ENCODE measurements at regions not wholly inside any gene's neighbourhood (a gene's known extent, or its start where the extent isn't known, plus 50 kb on each side); places are given as distances from the start of the nearest gene placed in this dataset.

DNA sequence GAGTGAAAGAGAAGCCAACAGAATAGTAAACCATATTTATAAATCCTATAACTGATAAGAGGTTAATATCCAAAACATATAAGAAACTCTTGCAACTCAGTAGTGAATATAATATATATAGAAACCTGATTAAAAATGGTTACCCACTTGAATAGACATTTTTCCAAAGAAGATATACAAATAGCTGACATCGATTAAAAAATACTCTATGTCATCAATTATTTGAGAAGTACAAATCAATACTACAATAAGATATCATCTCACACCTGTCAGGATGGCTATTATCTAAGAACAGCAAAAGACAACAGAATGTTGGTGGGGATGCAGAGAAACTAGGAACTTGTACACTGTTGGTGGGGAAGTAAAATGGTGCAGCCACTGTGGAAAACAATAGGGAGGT is 254.4 kb downstream of the PPARGC1A start:
- H3K4me1 ChIP-seq (ENCODE audit: insufficient read depth, low read length): no peaks in the 10 kb centered on the region
- no peak overlapping the region for H2AFZ ChIP-seq (ENCODE audit: low read depth, low read length)
- H3K4me3 ChIP-seq (ENCODE audit: low read length): no peak overlapping the region
- H3K9me3 ChIP-seq (ENCODE audit: low read length): no peaks in the 10 kb centered on the region
- H3K27me3 ChIP-seq (ENCODE audit: insufficient read depth, low read length): no peaks in the 10 kb centered on the region
- H3K36me3 ChIP-seq (ENCODE audit: insufficient read depth, low read length): no peaks in the 10 kb centered on the region

DNA sequence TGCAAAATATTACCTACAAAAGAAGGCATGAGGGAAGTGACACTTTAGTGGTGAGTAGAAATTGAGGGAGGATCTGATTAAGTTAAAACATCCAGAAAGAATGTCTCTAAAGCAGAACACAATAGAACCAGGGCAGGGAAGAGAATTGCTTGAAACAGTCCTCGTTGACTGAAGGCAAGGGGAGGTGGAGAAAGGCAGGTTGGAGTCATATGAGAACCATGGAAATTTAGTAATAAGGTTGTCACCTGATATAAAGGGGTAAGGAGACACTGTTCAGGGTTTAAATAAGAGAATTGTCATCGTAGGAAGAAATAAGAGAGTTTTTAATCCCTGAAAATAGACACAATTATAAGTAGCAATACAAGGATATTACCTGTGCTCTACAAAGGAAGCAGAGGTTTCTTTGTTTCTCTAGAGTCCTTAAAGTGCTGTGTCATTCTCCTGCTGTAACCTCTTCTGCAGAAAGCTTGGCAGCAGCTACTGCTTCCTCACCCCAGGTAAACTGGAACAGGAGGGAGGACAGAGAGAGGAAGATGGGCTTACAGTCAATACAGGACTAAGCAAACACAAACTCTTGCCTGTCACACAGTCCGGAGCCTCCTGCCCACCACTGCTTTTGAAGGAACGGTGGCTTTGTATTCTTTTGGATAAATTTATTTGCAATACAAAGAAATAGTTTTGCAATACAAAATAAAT is 258.4 kb downstream of the PPARGC1A start:
- no peak overlapping the region for H3K4me3 ChIP-seq (ENCODE audit: low read length)
- H3K36me3 ChIP-seq (ENCODE audit: insufficient read depth, low read length): no peaks in the 10 kb centered on the region
- no peaks in the 10 kb centered on the region for H3K27me3 ChIP-seq (ENCODE audit: insufficient read depth, low read length)
- H3K4me1 ChIP-seq (ENCODE audit: insufficient read depth, low read length): no peaks in the 10 kb centered on the region
- no peaks in the 10 kb centered on the region for H3K9me3 ChIP-seq (ENCODE audit: low read length)
- no peak overlapping the region for H2AFZ ChIP-seq (ENCODE audit: low read depth, low read length)

DNA sequence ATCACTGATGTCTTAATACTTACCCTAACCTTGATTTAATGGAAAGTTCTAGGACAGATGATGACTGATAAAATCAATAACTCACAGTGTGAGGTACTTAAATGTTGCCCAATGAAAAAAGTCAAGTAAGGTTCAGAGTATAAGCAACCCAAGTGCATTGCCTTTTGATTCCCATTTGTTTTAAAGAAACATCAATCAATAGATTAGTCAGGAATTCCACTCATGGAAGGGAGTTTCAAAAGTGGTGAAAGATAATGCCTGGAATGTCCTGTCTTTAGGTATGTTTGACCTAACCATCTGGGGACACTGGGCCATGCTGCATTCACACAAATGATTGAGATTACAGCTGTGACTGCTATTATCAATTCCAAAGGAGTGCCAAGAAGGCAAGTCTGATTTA is 259.7 kb downstream of the PPARGC1A start:
- H3K4me1 ChIP-seq (ENCODE audit: insufficient read depth, low read length): no peaks in the 10 kb centered on the region
- no peaks in the 10 kb centered on the region for H3K9me3 ChIP-seq (ENCODE audit: low read length)
- H2AFZ ChIP-seq (ENCODE audit: low read depth, low read length): no peak overlapping the region
- no peaks in the 10 kb centered on the region for H3K36me3 ChIP-seq (ENCODE audit: insufficient read depth, low read length)
- no peaks in the 10 kb centered on the region for H3K27me3 ChIP-seq (ENCODE audit: insufficient read depth, low read length)
- H3K4me3 ChIP-seq (ENCODE audit: low read length): no peak overlapping the region

DNA sequence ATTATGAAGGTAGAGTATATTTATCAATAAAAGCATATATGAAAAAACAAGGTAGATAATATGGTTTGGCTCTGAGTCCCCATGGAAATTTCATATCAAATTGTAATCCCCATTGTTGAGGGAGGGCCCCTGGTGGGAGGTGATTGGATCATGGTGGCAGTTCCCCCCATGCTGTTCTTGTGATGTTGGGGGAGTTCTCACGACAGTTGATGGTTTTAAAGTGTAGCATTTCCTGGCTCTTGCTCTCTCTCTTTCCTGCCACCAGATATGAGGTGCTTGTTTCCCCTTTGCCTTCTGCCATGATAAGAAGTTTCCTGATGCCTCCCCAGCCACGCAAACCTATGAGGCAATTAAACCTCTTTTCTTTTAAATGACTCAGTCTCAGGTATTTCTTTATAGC is 260.4 kb downstream of the PPARGC1A start:
- Histone ChIP-seq H3K4me3 (ENCODE audit: low read length) (no peak overlapping the region), H3K4me1 (ENCODE audit: insufficient read depth, low read length) (no peaks in the 10 kb centered on the region), H3K36me3 (ENCODE audit: insufficient read depth, low read length) (no peaks in the 10 kb centered on the region), H3K27me3 (ENCODE audit: insufficient read depth, low read length) (no peaks in the 10 kb centered on the region), H3K9me3 (ENCODE audit: low read length) (no peaks in the 10 kb centered on the region), H2AFZ (ENCODE audit: low read depth, low read length) (no peak overlapping the region)

DNA sequence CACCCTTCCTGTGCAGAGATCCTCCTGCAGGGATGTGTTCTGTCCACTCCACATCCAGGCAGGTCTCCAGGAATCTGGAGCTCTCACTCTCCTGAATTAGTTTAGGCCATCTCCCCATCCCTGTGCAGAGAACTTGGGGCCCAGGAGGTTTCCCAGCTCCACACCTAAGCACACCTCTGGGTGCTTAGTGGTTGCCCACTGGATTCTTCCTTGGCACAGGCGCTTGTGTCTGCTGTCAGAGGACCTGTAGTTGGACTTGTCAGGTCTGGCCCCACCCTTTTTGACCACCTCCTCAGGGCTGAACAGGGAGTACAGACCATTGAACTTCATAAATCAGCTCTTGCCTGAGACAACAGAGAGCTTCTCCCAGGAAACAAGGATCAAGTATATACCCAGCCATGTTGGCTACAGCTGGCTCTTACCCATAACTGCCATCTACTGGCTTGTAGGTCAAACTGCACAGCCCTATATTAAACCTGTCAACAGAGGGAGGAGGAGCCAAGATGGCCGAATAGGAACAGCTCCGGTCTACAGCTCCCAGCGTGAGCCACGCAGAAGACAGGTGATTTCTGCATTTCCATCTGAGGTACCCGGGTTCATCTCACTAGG is 275.5 kb downstream of the PPARGC1A start:
- no peaks in the 10 kb centered on the region for H3K36me3 ChIP-seq (ENCODE audit: insufficient read depth, low read length)
- H3K27me3 ChIP-seq (ENCODE audit: insufficient read depth, low read length): no peaks in the 10 kb centered on the region

GRCh38 chr4:23613782-23614181 is 276.1 kb downstream of the PPARGC1A start:
- Histone ChIP-seq H3K9me3 (ENCODE audit: low read length) (no peaks in the 10 kb centered on the region), H3K27me3 (ENCODE audit: insufficient read depth, low read length) (no peaks in the 10 kb centered on the region), H3K36me3 (ENCODE audit: insufficient read depth, low read length) (no peaks in the 10 kb centered on the region), H3K4me1 (ENCODE audit: insufficient read depth, low read length) (no peaks in the 10 kb centered on the region), H2AFZ (ENCODE audit: low read depth, low read length) (no peak overlapping the region), H3K4me3 (ENCODE audit: low read length) (no peak overlapping the region)

More for the DNA sequence above, 275.5 kb downstream of the PPARGC1A start:
- Histone ChIP-seq H3K4me3 (ENCODE audit: low read length) (no peak overlapping the region), H2AFZ (ENCODE audit: low read depth, low read length) (no peak overlapping the region), H3K9me3 (ENCODE audit: low read length) (no peaks in the 10 kb centered on the region), H3K4me1 (ENCODE audit: insufficient read depth, low read length) (no peaks in the 10 kb centered on the region)

DNA sequence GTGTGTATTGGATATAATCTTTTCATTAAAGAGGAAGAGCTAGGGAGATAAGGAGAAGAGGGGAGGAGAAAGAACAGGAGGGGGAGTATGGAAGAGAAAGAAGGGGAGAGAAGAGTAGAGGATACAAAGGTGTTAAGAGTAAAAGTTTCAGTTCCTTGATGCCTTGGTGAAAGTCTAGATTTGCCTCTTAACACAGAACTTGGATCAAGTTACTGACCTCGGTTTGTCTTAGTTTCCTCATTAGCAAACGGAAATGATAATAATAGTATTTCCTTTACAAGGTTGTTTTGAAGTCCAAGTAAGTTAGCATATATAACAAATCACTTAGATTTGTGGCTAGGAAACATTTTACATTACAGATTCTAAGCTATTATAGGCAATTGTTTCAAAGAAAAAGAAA is 287.1 kb downstream of the PPARGC1A start:
- H3K9me3 ChIP-seq (ENCODE audit: low read length): no peaks in the 10 kb centered on the region
- no peaks in the 10 kb centered on the region for H3K36me3 ChIP-seq (ENCODE audit: insufficient read depth, low read length)
- H2AFZ ChIP-seq (ENCODE audit: low read depth, low read length): no peak overlapping the region
- H3K4me1 ChIP-seq (ENCODE audit: insufficient read depth, low read length): no peaks in the 10 kb centered on the region
- H3K4me3 ChIP-seq (ENCODE audit: low read length): no peak overlapping the region
- no peaks in the 10 kb centered on the region for H3K27me3 ChIP-seq (ENCODE audit: insufficient read depth, low read length)

DNA sequence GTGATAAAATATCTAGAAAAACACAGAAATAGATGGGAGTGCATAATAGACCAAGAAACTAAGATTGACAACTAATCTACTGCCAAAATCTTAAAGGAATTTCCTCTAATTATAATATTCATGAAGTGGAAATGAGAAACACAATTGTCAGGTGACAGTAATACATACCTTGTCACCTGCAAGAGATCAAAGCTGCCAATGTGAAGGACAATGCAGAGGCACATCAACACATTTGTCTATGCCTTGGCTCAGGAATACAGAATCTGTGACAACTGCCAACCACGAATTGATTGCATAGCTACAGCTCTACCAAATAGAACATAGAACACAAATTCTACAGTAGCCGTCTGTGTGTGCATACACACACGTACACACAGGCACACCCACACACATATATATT is 295.7 kb downstream of the PPARGC1A start:
- Histone ChIP-seq H3K36me3 (ENCODE audit: insufficient read depth, low read length) (no peaks in the 10 kb centered on the region), H3K4me3 (ENCODE audit: low read length) (no peak overlapping the region), H3K27me3 (ENCODE audit: insufficient read depth, low read length) (no peaks in the 10 kb centered on the region), H2AFZ (ENCODE audit: low read depth, low read length) (no peak overlapping the region), H3K9me3 (ENCODE audit: low read length) (no peaks in the 10 kb centered on the region), H3K4me1 (ENCODE audit: insufficient read depth, low read length) (no peaks in the 10 kb centered on the region)

DNA sequence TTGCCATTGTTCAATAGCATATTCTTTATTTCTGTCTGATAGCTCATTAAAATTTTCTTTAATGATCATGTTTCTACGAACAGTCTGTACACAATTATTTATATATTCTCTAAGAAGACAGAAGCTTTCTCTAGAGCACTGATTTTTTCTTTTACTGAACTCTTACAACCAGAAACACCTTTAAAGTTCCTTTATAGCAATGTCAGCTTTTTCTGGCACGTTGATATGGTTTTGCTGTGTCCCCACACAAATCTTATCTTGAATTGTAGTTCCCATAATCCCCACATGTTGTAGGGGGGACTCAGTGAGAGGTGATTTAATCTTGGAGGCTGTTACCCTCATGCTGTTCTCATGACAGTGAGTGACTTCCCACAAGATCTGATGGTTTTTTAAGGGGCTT is 299.4 kb downstream of the PPARGC1A start:
- Histone ChIP-seq H2AFZ (ENCODE audit: low read depth, low read length) (no peak overlapping the region), H3K27me3 (ENCODE audit: insufficient read depth, low read length) (no peaks in the 10 kb centered on the region), H3K4me1 (ENCODE audit: insufficient read depth, low read length) (no peaks in the 10 kb centered on the region), H3K36me3 (ENCODE audit: insufficient read depth, low read length) (no peaks in the 10 kb centered on the region), H3K9me3 (ENCODE audit: low read length) (no peaks in the 10 kb centered on the region), H3K4me3 (ENCODE audit: low read length) (no peak overlapping the region)

- Histone ChIP-seq H3K27me3 (ENCODE audit: insufficient read depth, low read length) (no peaks in the 10 kb centered on the region), H3K4me1 (ENCODE audit: insufficient read depth, low read length) (peaks cover 7% of the 10 kb centered on the region), H3K9me3 (ENCODE audit: low read length) (no peaks in the 10 kb centered on the region), H2AFZ (ENCODE audit: low read depth, low read length) (no peak overlapping the region), H3K36me3 (ENCODE audit: insufficient read depth, low read length) (no peaks in the 10 kb centered on the region), H3K4me3 (ENCODE audit: low read length) (no peak overlapping the region)
Observed at GRCh38 chr4:23584024-23584423, 305.8 kb downstream of the PPARGC1A start.

- no peaks in the 10 kb centered on the region for H3K27me3 ChIP-seq (ENCODE audit: insufficient read depth, low read length)
- H3K36me3 ChIP-seq (ENCODE audit: insufficient read depth, low read length): no peaks in the 10 kb centered on the region
Observed at GRCh38 chr4:23582671-23583070, 307.2 kb downstream of the PPARGC1A start.

GRCh38 chr4:23579166-23579565 is 310.7 kb downstream of the PPARGC1A start:
- Histone ChIP-seq H3K4me3 (ENCODE audit: low read length) (no peak overlapping the region), H3K9me3 (ENCODE audit: low read length) (no peaks in the 10 kb centered on the region), H3K36me3 (ENCODE audit: insufficient read depth, low read length) (no peaks in the 10 kb centered on the region)

More at GRCh38 chr4:23582671-23583070, 307.2 kb downstream of the PPARGC1A start:
- Histone ChIP-seq H3K4me3 (ENCODE audit: low read length) (no peak overlapping the region), H2AFZ (ENCODE audit: low read depth, low read length) (no peak overlapping the region), H3K9me3 (ENCODE audit: low read length) (no peaks in the 10 kb centered on the region), H3K4me1 (ENCODE audit: insufficient read depth, low read length) (peaks cover 7% of the 10 kb centered on the region)

GRCh38 chr4:23577398-23577797 is 312.4 kb downstream of the PPARGC1A start:
- Histone ChIP-seq H3K9me3 (ENCODE audit: low read length) (no peaks in the 10 kb centered on the region), H3K4me1 (ENCODE audit: insufficient read depth, low read length) (no peaks in the 10 kb centered on the region), H3K36me3 (ENCODE audit: insufficient read depth, low read length) (no peaks in the 10 kb centered on the region), H3K4me3 (ENCODE audit: low read length) (no peak overlapping the region), H3K27me3 (ENCODE audit: insufficient read depth, low read length) (no peaks in the 10 kb centered on the region), H2AFZ (ENCODE audit: low read depth, low read length) (no peak overlapping the region)

More at GRCh38 chr4:23579166-23579565, 310.7 kb downstream of the PPARGC1A start:
- peaks cover 7% of the 10 kb centered on the region for H3K4me1 ChIP-seq (ENCODE audit: insufficient read depth, low read length)
- no peaks in the 10 kb centered on the region for H3K27me3 ChIP-seq (ENCODE audit: insufficient read depth, low read length)
- no peak overlapping the region for H2AFZ ChIP-seq (ENCODE audit: low read depth, low read length)

GRCh38 chr4:23572382-23572781 is 317.5 kb downstream of the PPARGC1A start:
- Histone ChIP-seq H3K4me1 (ENCODE audit: insufficient read depth, low read length) (no peaks in the 10 kb centered on the region), H2AFZ (ENCODE audit: low read depth, low read length) (no peak overlapping the region), H3K27me3 (ENCODE audit: insufficient read depth, low read length) (no peaks in the 10 kb centered on the region), H3K9me3 (ENCODE audit: low read length) (no peaks in the 10 kb centered on the region), H3K36me3 (ENCODE audit: insufficient read depth, low read length) (no peaks in the 10 kb centered on the region), H3K4me3 (ENCODE audit: low read length) (no peak overlapping the region)
